ENCODE measurements at regions not wholly inside any gene's neighbourhood (a gene's known extent, or its start where the extent isn't known, plus 50 kb on each side); places are given as distances from the start of the nearest gene placed in this dataset.

DNA sequence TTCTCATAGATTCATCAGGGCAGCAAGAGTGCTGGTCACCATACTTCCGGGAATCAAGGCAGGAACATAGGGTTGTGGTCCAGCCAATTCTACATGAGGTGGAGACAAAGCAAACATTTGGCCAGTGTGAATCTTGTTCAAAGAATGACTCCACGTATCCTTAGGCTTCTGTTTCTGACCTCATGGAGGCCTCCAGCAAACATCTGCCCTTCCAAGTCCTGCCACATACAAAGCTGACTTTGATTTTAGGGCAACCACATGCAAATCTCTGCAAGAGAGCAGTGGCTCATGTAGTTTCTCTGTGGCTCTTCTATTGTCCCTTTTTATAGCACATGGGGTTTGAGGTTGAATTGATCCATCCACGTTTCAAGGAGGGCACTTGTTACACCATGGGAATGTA lies 132.1 kb upstream of the MMADHC start:
- no peak overlapping the region for H3K27ac ChIP-seq (ENCODE audit: control insufficient read depth, insufficient read depth, low read length)
- no peak overlapping the region for H2AFZ ChIP-seq (ENCODE audit: control insufficient read depth, low read length)
- H3K27me3 ChIP-seq (ENCODE audit: control insufficient read depth, extremely low read depth, insufficient read depth, low read length): no peaks in the 10 kb centered on the region
- H3K4me3 ChIP-seq (ENCODE audit: control insufficient read depth in 2 of 3, extremely low read depth in 1 of 3, insufficient read depth in 2 of 3, low read depth in 1 of 3, low read length in 3 of 3): no peak overlapping the region
- no peak overlapping the region for H3K9ac ChIP-seq (ENCODE audit: control insufficient read depth, extremely low read depth, insufficient read depth, low read length)
- H3K9me1 ChIP-seq (ENCODE audit: control insufficient read depth, extremely low read depth, insufficient read depth, low read length): no peaks in the 10 kb centered on the region
- TF ChIP-seq, protein P1, sequence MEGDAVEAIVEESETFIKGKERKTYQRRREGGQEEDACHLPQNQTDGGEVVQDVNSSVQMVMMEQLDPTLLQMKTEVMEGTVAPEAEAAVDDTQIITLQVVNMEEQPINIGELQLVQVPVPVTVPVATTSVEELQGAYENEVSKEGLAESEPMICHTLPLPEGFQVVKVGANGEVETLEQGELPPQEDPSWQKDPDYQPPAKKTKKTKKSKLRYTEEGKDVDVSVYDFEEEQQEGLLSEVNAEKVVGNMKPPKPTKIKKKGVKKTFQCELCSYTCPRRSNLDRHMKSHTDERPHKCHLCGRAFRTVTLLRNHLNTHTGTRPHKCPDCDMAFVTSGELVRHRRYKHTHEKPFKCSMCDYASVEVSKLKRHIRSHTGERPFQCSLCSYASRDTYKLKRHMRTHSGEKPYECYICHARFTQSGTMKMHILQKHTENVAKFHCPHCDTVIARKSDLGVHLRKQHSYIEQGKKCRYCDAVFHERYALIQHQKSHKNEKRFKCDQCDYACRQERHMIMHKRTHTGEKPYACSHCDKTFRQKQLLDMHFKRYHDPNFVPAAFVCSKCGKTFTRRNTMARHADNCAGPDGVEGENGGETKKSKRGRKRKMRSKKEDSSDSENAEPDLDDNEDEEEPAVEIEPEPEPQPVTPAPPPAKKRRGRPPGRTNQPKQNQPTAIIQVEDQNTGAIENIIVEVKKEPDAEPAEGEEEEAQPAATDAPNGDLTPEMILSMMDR (optimal IDR thresholded peaks at IDR 0.05 in 1 of 3, IDR thresholded peaks at IDR 0.05 in 1 of 3, conservative IDR thresholded peaks at IDR 0.05 in 1 of 3; ENCODE audit: extremely low read depth in 1 of 3, insufficient read depth in 2 of 3, low read length in 3 of 3): no peak
- no peak for TF ChIP-seq EZH2 (IDR thresholded peaks at IDR 0.05; ENCODE audit: low read length)
- no peak for DNase-seq (ENCODE audit: low read depth, low spot score)
- H3K9me3 ChIP-seq (ENCODE audit: control insufficient read depth, low read depth, low read length): no peaks in the 10 kb centered on the region
- H3K4me1 ChIP-seq (ENCODE audit: control insufficient read depth, extremely low read depth, insufficient read depth, low read length): no peaks in the 10 kb centered on the region
- no peaks in the 10 kb centered on the region for H3K79me2 ChIP-seq (ENCODE audit: control insufficient read depth, insufficient read depth, low read length)
- dilution Hi-C loops (cut with MboI; ENCODE audit: extremely low pct_ligation_motif_present, low sequenced_read_pairs): no loop called here
- no peaks in the 10 kb centered on the region for H4K20me1 ChIP-seq (ENCODE audit: control insufficient read depth, extremely low read depth, insufficient read depth, low read length)
- no peak overlapping the region for H3K4me2 ChIP-seq (ENCODE audit: control insufficient read depth, extremely low read depth, insufficient read depth, low read depth, low read length)
- H3K36me3 ChIP-seq (ENCODE audit: control insufficient read depth in 2 of 2, extremely low read depth in 1 of 2, insufficient read depth in 2 of 2, low read length in 2 of 2): no peaks in the 10 kb centered on the region
- no peak for FAIRE-seq

DNA sequence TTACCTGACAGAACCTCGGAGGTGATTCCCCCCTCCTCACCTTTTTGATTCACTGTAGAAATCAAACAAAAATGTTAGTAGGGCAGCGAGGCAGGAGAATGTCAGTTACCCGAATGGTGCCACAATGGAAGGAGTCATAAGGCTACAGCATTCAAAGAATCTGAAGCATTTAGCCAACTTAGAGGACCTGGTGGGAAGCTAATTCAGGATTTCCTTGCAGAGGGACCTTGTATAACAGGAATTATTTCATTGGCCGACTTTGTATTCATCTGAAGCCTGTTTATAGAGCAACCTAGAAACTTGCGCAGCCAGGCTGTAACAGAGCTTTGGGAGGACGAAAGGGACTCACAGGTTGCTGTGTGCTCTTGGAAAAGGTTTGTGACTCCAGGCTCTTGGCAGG lies 129.1 kb upstream of the MMADHC start:
- dilution Hi-C loops (cut with MboI; ENCODE audit: extremely low pct_ligation_motif_present, low sequenced_read_pairs): no loop called here
- TF ChIP-seq, protein P1 (optimal IDR thresholded peaks at IDR 0.05 in 1 of 3, IDR thresholded peaks at IDR 0.05 in 1 of 3, conservative IDR thresholded peaks at IDR 0.05 in 1 of 3; ENCODE audit: extremely low read depth in 1 of 3, insufficient read depth in 2 of 3, low read length in 3 of 3): no peak
- TF ChIP-seq EZH2 (IDR thresholded peaks at IDR 0.05; ENCODE audit: low read length): no peak
- H3K4me2 ChIP-seq (ENCODE audit: control insufficient read depth, extremely low read depth, insufficient read depth, low read depth, low read length): no peak overlapping the region

More for the DNA sequence above, 129.1 kb upstream of the MMADHC start:
- FAIRE-seq (no peak), DNase-seq (ENCODE audit: low read depth, low spot score) (no peak)
- Histone ChIP-seq H3K4me3 (ENCODE audit: control insufficient read depth in 2 of 3, extremely low read depth in 1 of 3, insufficient read depth in 2 of 3, low read depth in 1 of 3, low read length in 3 of 3) (no peak overlapping the region), H3K9ac (ENCODE audit: control insufficient read depth, extremely low read depth, insufficient read depth, low read length) (no peak overlapping the region), H3K9me1 (ENCODE audit: control insufficient read depth, extremely low read depth, insufficient read depth, low read length) (no peaks in the 10 kb centered on the region), H3K36me3 (ENCODE audit: control insufficient read depth in 2 of 2, extremely low read depth in 1 of 2, insufficient read depth in 2 of 2, low read length in 2 of 2) (no peaks in the 10 kb centered on the region), H3K27ac (ENCODE audit: control insufficient read depth, insufficient read depth, low read length) (no peak overlapping the region), H2AFZ (ENCODE audit: control insufficient read depth, low read length) (no peak overlapping the region), H3K27me3 (ENCODE audit: control insufficient read depth, extremely low read depth, insufficient read depth, low read length) (no peaks in the 10 kb centered on the region), H3K79me2 (ENCODE audit: control insufficient read depth, insufficient read depth, low read length) (no peaks in the 10 kb centered on the region), H3K4me1 (ENCODE audit: control insufficient read depth, extremely low read depth, insufficient read depth, low read length) (no peaks in the 10 kb centered on the region), H3K9me3 (ENCODE audit: control insufficient read depth, low read depth, low read length) (no peaks in the 10 kb centered on the region), H4K20me1 (ENCODE audit: control insufficient read depth, extremely low read depth, insufficient read depth, low read length) (no peaks in the 10 kb centered on the region)

Data from keratinocyte (primary cell).